ENCODE measurements at regions not wholly inside any gene's neighbourhood (a gene's known extent, or its start where the extent isn't known, plus 50 kb on each side); places are given as distances from the start of the nearest gene placed in this dataset.

- TF ChIP-seq CTCF (conservative IDR thresholded peaks at IDR 0.05) (no peak), ZFX (IDR thresholded peaks at IDR 0.05) (no peak)
- H3K27ac ChIP-seq = no peak overlapping the region
Measured at GRCh38 chr3:6447166-6447801, 413.6 kb upstream of the GRM7 start.

GRCh38 chr3:6448011-6448410, 412.9 kb upstream of the GRM7 start:
- H3K27ac ChIP-seq = no peak overlapping the region
- no peak for TF ChIP-seq ZFX (IDR thresholded peaks at IDR 0.05)
- TF ChIP-seq CTCF (conservative IDR thresholded peaks at IDR 0.05) = no peak

GRCh38 chr3:6449099-6449498, 411.8 kb upstream of the GRM7 start:
- TF ChIP-seq CTCF (conservative IDR thresholded peaks at IDR 0.05) = no peak
- TF ChIP-seq ZFX (IDR thresholded peaks at IDR 0.05) = no peak
- H3K27ac ChIP-seq = no peak overlapping the region

GRCh38 chr3:6452974-6453373, 407.9 kb upstream of the GRM7 start:
- TF ChIP-seq CTCF (conservative IDR thresholded peaks at IDR 0.05) (no peak), ZFX (IDR thresholded peaks at IDR 0.05) (no peak)
- no peak overlapping the region for H3K27ac ChIP-seq

- H3K27ac ChIP-seq = no peak overlapping the region
- no peak for TF ChIP-seq ZFX (IDR thresholded peaks at IDR 0.05)
- no peak for TF ChIP-seq CTCF (conservative IDR thresholded peaks at IDR 0.05)
Measured at GRCh38 chr3:6455031-6455430, 405.9 kb upstream of the GRM7 start.

GRCh38 chr3:6467186-6467585, 393.7 kb upstream of the GRM7 start:
- TF ChIP-seq ZFX (IDR thresholded peaks at IDR 0.05) = no peak
- TF ChIP-seq CTCF (conservative IDR thresholded peaks at IDR 0.05) = no peak
- H3K27ac ChIP-seq = no peak overlapping the region

- TF ChIP-seq ZFX (IDR thresholded peaks at IDR 0.05) (no peak), CTCF (conservative IDR thresholded peaks at IDR 0.05) (no peak)
- no peak overlapping the region for H3K27ac ChIP-seq
Measured at GRCh38 chr3:6468589-6468988, 392.3 kb upstream of the GRM7 start.
